Prostate gland (tissue), 2 donors: ENCODE measurements at regions not wholly inside any gene's neighbourhood (a gene's known extent, or its start where the extent isn't known, plus 50 kb on each side); places are given as distances from the start of the nearest gene placed in this dataset.

ENCODE experiments used
- DNase-seq: peaks from one replicate; pipeline ENCODE4 v3.0.0-alpha.2; 2019; ENCODE audit warnings: low spot score
- H3K27ac ChIP-seq, 2 donors: fragments of 200-600 bp; sonication (generic); 2 replicates each; pipeline ENCODE4 v1.5.1; 2017 to 2019
- H3K27me3 ChIP-seq: fragments of 200-600 bp; sonication (generic); replicated peaks from 2 replicates; pipeline ENCODE4 v1.5.1; 2019; ENCODE audit not compliant: insufficient read depth
- H3K36me3 ChIP-seq, 2 donors: fragments of 200-600 bp; sonication (generic); 1 replicate in 1 of 2; 2 replicates in 1 of 2; pipeline versions ENCODE4 v1.5.1 to v1.8.1; 2017 to 2019
- H3K4me1 ChIP-seq: fragments of 200-600 bp; sonication (generic); replicated peaks from 2 replicates; pipeline ENCODE4 v1.5.1; 2019
- H3K4me3 ChIP-seq, 2 donors: fragments of 200-600 bp; sonication (generic); 2 replicates each; pipeline ENCODE4 v1.5.1; 2017 to 2019
- H3K9me3 ChIP-seq: fragments of 200-600 bp; sonication (generic); 2 replicates; pipeline ENCODE4 v1.5.1; 2017
- CTCF ChIP-seq, 4 experiments: fragments of 200-600 bp in 2 of 4; fragments of 450-650 bp in 2 of 4; sonication (generic) in 2 of 4; IDR thresholded peaks; 1 replicate in 3 of 4; 2 replicates in 1 of 4; pipeline ENCODE4 v1.5.1; 2016 to 2019; ENCODE audit warnings: antibody characterized with exemption in 4 of 4, mild to moderate bottlenecking in 2 of 4, moderate library complexity in 2 of 4
- POLR2A ChIP-seq: fragments of 450-650 bp; IDR thresholded peaks from one replicate; pipeline ENCODE4 v1.6.1; 2016; ENCODE audit warnings: antibody characterized with exemption, mild to moderate bottlenecking
- POLR2AphosphoS5 ChIP-seq: sonication (generic); formaldehyde crosslinking; IDR thresholded peaks from one replicate; pipeline ENCODE4 v1.6.1; 2017; ENCODE audit warnings: antibody characterized with exemption
- WGBS: methylation state at CpG from one replicate; pipeline ENCODE4 v1.1.5; 2018; 5-methylcytosine and 5-hydroxymethylcytosine counted together
- intact Hi-C: fragments of 100-400 bp; cut with DNase I; formaldehyde crosslinking; loops from one replicate; pipeline ENCODE4 v1.14.2; 2022

GRCh38 chr16:17590711-17591654 lies 120.2 kb upstream of the XYLT1 start:
- no peaks in the 10 kb centered on the region for H3K9me3 ChIP-seq
- no peaks in the 10 kb centered on the region for H3K4me1 ChIP-seq
- DNase-seq: no peak
- TF ChIP-seq POLR2A: no peak
- TF ChIP-seq POLR2AphosphoS5: no peak
- TF ChIP-seq CTCF (IDR thresholded peaks at IDR 0.05): no peak
- no peak overlapping the region for H3K4me3 ChIP-seq
- H3K27me3 ChIP-seq: no peaks in the 10 kb centered on the region
- no peaks in the 10 kb centered on the region for H3K36me3 ChIP-seq
- no peak overlapping the region for H3K27ac ChIP-seq
- WGBS: 78% methylated on average over 9 of the region's 9 CpGs
- intact Hi-C loops: no loop called here

- H3K4me3 ChIP-seq: no peak overlapping the region
- H3K36me3 ChIP-seq: no peaks in the 10 kb centered on the region
- 88% methylated on average over 4 of the region's 4 CpGs for WGBS
- no peaks in the 10 kb centered on the region for H3K9me3 ChIP-seq
- no peak overlapping the region for H3K27ac ChIP-seq
- intact Hi-C loops: loop anchor here (10.0 kb wide), 1 partner anchor 735 kb away; no protein-coding TSS in a partner anchor
- H3K4me1 ChIP-seq: no peaks in the 10 kb centered on the region
- DNase-seq: no peak
- H3K27me3 ChIP-seq: no peaks in the 10 kb centered on the region
- TF ChIP-seq CTCF (IDR thresholded peaks at IDR 0.05) (no peak), POLR2AphosphoS5 (no peak), POLR2A (no peak)
Observed at GRCh38 chr16:17589898-17590297, 119.1 kb upstream of the XYLT1 start.

GRCh38 chr16:17585449-17586074 lies 114.8 kb upstream of the XYLT1 start:
- no peak overlapping the region for H3K27ac ChIP-seq
- intact Hi-C loops: loop anchor here (10.0 kb wide), 1 partner anchor 731 kb away; no protein-coding TSS in a partner anchor
- 77% methylated on average over 3 of the region's 3 CpGs for WGBS

GRCh38 chr16:17578981-17579874 lies 108.5 kb upstream of the XYLT1 start:
- Histone ChIP-seq H3K4me3 (no peak overlapping the region), H3K27me3 (no peaks in the 10 kb centered on the region), H3K9me3 (no peaks in the 10 kb centered on the region), H3K4me1 (no peaks in the 10 kb centered on the region), H3K36me3 (no peaks in the 10 kb centered on the region), H3K27ac (no peak overlapping the region)
- WGBS: 29% methylated on average over 10 of the region's 10 CpGs
- intact Hi-C loops: loop anchor here (5.0 to 10.0 kb wide), 2 partner anchors 97 to 344 kb away; no protein-coding TSS in a partner anchor
- no peak for TF ChIP-seq POLR2A
- peak; percentile 33 to 75 (median 57) for TF ChIP-seq CTCF (IDR thresholded peaks at IDR 0.05)
- TF ChIP-seq POLR2AphosphoS5: no peak
- DNase-seq: peak; percentile 53

More at GRCh38 chr16:17585449-17586074, 114.8 kb upstream of the XYLT1 start:
- TF ChIP-seq POLR2AphosphoS5 (no peak), POLR2A (no peak), CTCF (IDR thresholded peaks at IDR 0.05) (no peak)
- Histone ChIP-seq H3K4me1 (no peaks in the 10 kb centered on the region), H3K9me3 (no peaks in the 10 kb centered on the region), H3K36me3 (no peaks in the 10 kb centered on the region), H3K4me3 (no peak overlapping the region), H3K27me3 (no peaks in the 10 kb centered on the region)
- no peak for DNase-seq
